ENCODE measurements at regions not wholly inside any gene's neighbourhood (a gene's known extent, or its start where the extent isn't known, plus 50 kb on each side); places are given as distances from the start of the nearest gene placed in this dataset.

DNA sequence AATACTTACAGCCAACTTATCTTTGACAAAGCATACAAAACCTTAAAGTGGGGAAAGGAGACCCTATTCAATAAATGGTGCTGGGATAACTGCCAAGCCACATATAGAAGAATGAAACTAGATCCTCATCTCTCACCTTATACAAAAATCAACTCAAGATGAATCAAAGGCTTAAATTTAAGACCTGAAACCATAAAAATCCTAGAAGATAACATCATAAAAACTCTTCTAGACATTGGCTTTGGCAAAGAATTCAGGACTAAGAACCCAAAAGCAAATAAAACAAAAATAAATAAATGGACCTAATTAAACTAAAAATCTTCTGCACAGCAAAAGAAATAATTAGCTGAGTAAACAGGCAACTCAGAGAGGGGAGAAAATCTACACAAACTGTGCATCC is 335.6 kb upstream of the PBX1 start:
- no peak for TF ChIP-seq TAF1 (IDR thresholded peaks at IDR 0.05; ENCODE audit: borderline replicate concordance, low read depth, low read length)
- TF ChIP-seq POLR2AphosphoS5 (IDR thresholded peaks at IDR 0.05; ENCODE audit: low read depth, low read length), result no peak
- no peak for TF ChIP-seq POLR2A (IDR thresholded peaks at IDR 0.05; ENCODE audit: low read depth, low read length)

All from GM12892 (cell line).